GM12878 (cell line): ENCODE measurements at regions not wholly inside any gene's neighbourhood (a gene's known extent, or its start where the extent isn't known, plus 50 kb on each side); places are given as distances from the start of the nearest gene placed in this dataset.

Experiments used
- ATAC-seq: fragments of 200-7000 bp; cut with Tn5 transposase; 3 replicates; pipeline ENCODE4 v1.9.1; 2020; ENCODE audit warnings: mild to moderate bottlenecking, moderate library complexity
- BruUV-seq: library from RNA; stranded (reverse); fragments of 400-500 nt; replicated peaks from 2 replicates; lab custom pipeline; 2021; lab: Mats Ljungman, UMichigan
- CTCF ChIA-PET: fragments of 300-600 bp; sonication (Branson Sonifier 250); formaldehyde crosslinking; extraction: SDS; loops from one replicate; lab custom pipeline; 2021; ENCODE audit warnings: inconsistent platforms; lab: Yijun Ruan, JAX
- POLR2A ChIA-PET: fragments of 350-600 bp; formaldehyde crosslinking; extraction: SDS; loops from one replicate; lab custom pipeline; 2021; ENCODE audit warnings: inconsistent platforms; lab: Charles Lee
- RAD21 ChIA-PET: fragments of 300-600 bp; sonication (Branson Sonifier 250); formaldehyde crosslinking; loops from one replicate; lab custom pipeline; 2023; ENCODE audit warnings: antibody characterized with exemption; ENCODE audit not compliant: unreplicated experiment; lab: Charles Lee
- SMC1A ChIA-PET: fragments of 300-600 bp; sonication (Branson Sonifier 250); formaldehyde crosslinking; loops from one replicate; lab custom pipeline; 2023; ENCODE audit not compliant: unreplicated experiment, uncharacterized antibody; lab: Charles Lee
- DNase-seq: peaks from one replicate; pipeline ENCODE4 v3.0.0-alpha.2; 2011; ENCODE audit warnings: low read depth, low spot score
- FAIRE-seq: peaks from 3 replicates; lab custom pipeline; 2011; peaks lifted over from hg19 to GRCh38; lab: Jason Lieb, UNC
- H2AFZ ChIP-seq: 2 replicates; pipeline ENCODE4 v1.6.0; 2011; ENCODE audit warnings: low read depth, low read length, control low read depth; ENCODE audit not compliant: control insufficient read depth
- H3K27ac ChIP-seq: 2 replicates; pipeline ENCODE4 v1.5.1; 2011; ENCODE audit warnings: control low read depth; ENCODE audit not compliant: control insufficient read depth, insufficient read depth
- H3K27me3 ChIP-seq, 2 experiments: replicated peaks in 1 of 2; 2 replicates each; pipeline versions ENCODE4 v1.6.0 to v1.6.1; 2011; ENCODE audit warnings: low read length in 1 of 2; ENCODE audit not compliant: control insufficient read depth in 2 of 2, insufficient read depth in 2 of 2
- H3K36me3 ChIP-seq, 2 experiments: 2 replicates each; pipeline ENCODE4 v1.5.1; 2011; ENCODE audit warnings: low read length in 1 of 2; ENCODE audit not compliant: control insufficient read depth in 2 of 2, insufficient read depth in 2 of 2
- H3K4me1 ChIP-seq: 2 replicates; pipeline ENCODE4 v1.6.1; 2011; ENCODE audit warnings: mild to moderate bottlenecking, low read length, moderate library complexity, mixed read lengths; ENCODE audit not compliant: control insufficient read depth, insufficient read depth
- H3K4me2 ChIP-seq: 2 replicates; pipeline ENCODE4 v1.6.0; 2011; ENCODE audit warnings: control low read depth; ENCODE audit not compliant: control insufficient read depth, insufficient read depth
- H3K4me3 ChIP-seq: fragments of 200-600 bp; sonication (generic); 2 replicates; pipeline ENCODE4 v1.5.1; 2016
- H3K79me2 ChIP-seq: 2 replicates; pipeline ENCODE4 v1.6.0; 2011; ENCODE audit warnings: low read length; ENCODE audit not compliant: control insufficient read depth, insufficient read depth
- H3K9ac ChIP-seq: 2 replicates; pipeline ENCODE4 v1.8.0; 2011; ENCODE audit warnings: low read length, control low read depth, mixed read lengths; ENCODE audit not compliant: control insufficient read depth, insufficient read depth
- H3K9me3 ChIP-seq: replicated peaks from 3 replicates; pipeline ENCODE4 v1.5.1; 2011; ENCODE audit warnings: mild to moderate bottlenecking, low read length; ENCODE audit not compliant: control insufficient read depth, insufficient read depth
- H4K20me1 ChIP-seq: 2 replicates; pipeline ENCODE4 v1.6.0; 2011; ENCODE audit not compliant: control insufficient read depth, insufficient read depth
- CHD1 ChIP-seq: IDR thresholded peaks from 2 replicates; pipeline ENCODE4 v1.6.1; 2012; ENCODE audit warnings: low read depth, low read length, improper control_type of control experiment
- E2F4 ChIP-seq: IDR thresholded peaks from 2 replicates; pipeline ENCODE4 v1.6.1; 2012; ENCODE audit warnings: low read depth, low read length, improper control_type of control experiment
- E2F8 ChIP-seq: fragments of 450-650 bp; IDR thresholded peaks from 2 replicates; pipeline ENCODE4 v1.6.1; 2018; ENCODE audit warnings: mild to moderate bottlenecking, low read depth, moderate library complexity; ENCODE audit not compliant: partially characterized antibody
- EP300 ChIP-seq, 2 experiments: fragments of 150-350 bp in 1 of 2; IDR thresholded peaks; 2 replicates each; pipeline ENCODE4 v1.6.1; 2011 to 2012; ENCODE audit warnings: low read depth in 2 of 2, low read length in 2 of 2, borderline replicate concordance in 1 of 2, improper control_type of control experiment in 1 of 2, inconsistent platforms in 1 of 2; ENCODE audit not compliant: control insufficient read depth in 1 of 2
- IKZF1 ChIP-seq: fragments of 450-650 bp; conservative IDR thresholded peaks from 2 replicates; pipeline ENCODE4 v1.6.1; 2017; ENCODE audit warnings: antibody characterized with exemption, mild to moderate bottlenecking
- IKZF2 ChIP-seq, 2 experiments: fragments of 450-650 bp; IDR thresholded peaks; 2 replicates each; pipeline ENCODE4 v1.6.1; 2017; ENCODE audit warnings: mild to moderate bottlenecking in 2 of 2, moderate library complexity in 2 of 2
- LARP7 ChIP-seq: fragments of 450-650 bp; IDR thresholded peaks from 2 replicates; pipeline ENCODE4 v1.6.1; 2017; ENCODE audit warnings: mild to moderate bottlenecking
- RAD21 ChIP-seq: IDR thresholded peaks from 2 replicates; pipeline ENCODE4 v1.6.1; 2011; ENCODE audit warnings: mild to moderate bottlenecking, low read depth, low read length, moderate library complexity; ENCODE audit not compliant: insufficient read depth
- RELA ChIP-seq: fragments of 450-650 bp; IDR thresholded peaks from 2 replicates; pipeline ENCODE4 v1.8.0; 2014; ENCODE audit warnings: borderline replicate concordance; ENCODE audit not compliant: partially characterized antibody
- SMC3 ChIP-seq: IDR thresholded peaks from 2 replicates; pipeline ENCODE4 v1.6.1; 2011; ENCODE audit warnings: low read length, improper control_type of control experiment, borderline replicate concordance
- ZBTB40 ChIP-seq: fragments of 450-650 bp; IDR thresholded peaks from 2 replicates; pipeline ENCODE4 v1.6.1; 2016; ENCODE audit warnings: mild to moderate bottlenecking, moderate library complexity, borderline replicate concordance
- WGBS: methylation state at CpG from one replicate; pipeline ENCODE4 v1.1.6; 2016; ENCODE audit warnings: low lambda C conversion rate; ENCODE audit not compliant: insufficient replicate concordance, insufficient coverage; ENCODE audit errors: missing lambda C conversion rate; 5-methylcytosine and 5-hydroxymethylcytosine counted together
- in situ Hi-C: fragments of 300-500 bp; cut with MboI; formaldehyde crosslinking; loops from 9 replicates; pipeline ENCODE4 v1.14.3; 2018; ENCODE audit warnings: mixed read lengths
- intact Hi-C: fragments of 100-400 bp; cut with micrococcal nuclease; formaldehyde crosslinking; loops from one replicate; pipeline ENCODE4 v1.14.2; 2022; ENCODE audit not compliant: unreplicated experiment

- H3K27me3 ChIP-seq = no peaks in the 10 kb centered on the region
- 7% methylated on average over 7 of the region's 7 CpGs for WGBS
- H3K4me1 ChIP-seq = no peaks in the 10 kb centered on the region
- ChIA-PET SMC1A (interaction anchor here (0.7 to 2.9 kb wide), 8 partner anchors 9 to 325 kb away, joined by 3 to 7 read pairs (median 4); no protein-coding TSS in a partner anchor), POLR2A (interaction anchor here (1.2 kb wide), 1 partner anchor 27 kb away, joined by 11 read pairs; no protein-coding TSS in a partner anchor), RAD21 (interaction anchor here (0.8 to 1.8 kb wide), 6 partner anchors 117 to 324 kb away, joined by 3 to 4 read pairs (median 3); no protein-coding TSS in a partner anchor), CTCF (interaction anchor here (0.9 to 3.6 kb wide), 19 partner anchors 10 to 328 kb away, joined by 3 to 12 read pairs (median 4); no protein-coding TSS in a partner anchor)
- no TSS peak for BruUV-seq
- no peaks in the 10 kb centered on the region for H4K20me1 ChIP-seq
- no peaks in the 10 kb centered on the region for H3K36me3 ChIP-seq
- H3K9ac ChIP-seq = no peak overlapping the region
- intact Hi-C loops (loop anchor here (2.0 to 10.0 kb wide), 3 partner anchors 267 to 512 kb away; partner anchors contain the start of gene BMP2), in situ Hi-C loops (no loop called here)
- no peak overlapping the region for H3K4me3 ChIP-seq
- H3K9me3 ChIP-seq = no peaks in the 10 kb centered on the region
- no peak for FAIRE-seq
- H2AFZ ChIP-seq = no peak overlapping the region
- peak; percentile 43; the same call in 1 of the 3 replicates for ATAC-seq
- no peak overlapping the region for H3K27ac ChIP-seq
- DNase-seq = no peak
- H3K79me2 ChIP-seq = no peaks in the 10 kb centered on the region
- H3K4me2 ChIP-seq = no peak overlapping the region
- peak; percentile 53; the same call in 1 of the 2 replicates for TF ChIP-seq IKZF1
- no peak for TF ChIP-seq CHD1
- TF ChIP-seq E2F8 = no peak
- no peak for TF ChIP-seq ZBTB40
- peak; percentile 43 for TF ChIP-seq RAD21
- peak; percentile 33; the same call in 1 of the 2 replicates for TF ChIP-seq SMC3
- no peak for TF ChIP-seq E2F4
- no peak for TF ChIP-seq LARP7
- TF ChIP-seq IKZF2 (IDR thresholded peaks at IDR 0.05) = peak in 1 of 2 experiments; percentile 45; a peak in 1 of 4 replicates
- TF ChIP-seq RELA = no peak
- TF ChIP-seq EP300 (IDR thresholded peaks at IDR 0.05; ENCODE audit: borderline replicate concordance in 1 of 2, control insufficient read depth in 1 of 2, low read depth in 2 of 2, low read length in 2 of 2) = no peak
Observed at GRCh38 chr20:7094438-7094997, 327.0 kb downstream of the BMP2 start.
